GM12865 (cell line): ENCODE measurements at regions not wholly inside any gene's neighbourhood (a gene's known extent, or its start where the extent isn't known, plus 50 kb on each side); places are given as distances from the start of the nearest gene placed in this dataset.

ENCODE experiments used
- DNase-seq: peaks from one replicate; pipeline ENCODE4 v3.0.0; 2010; ENCODE audit warnings: low read depth
- H3K4me3 ChIP-seq: 2 replicates; pipeline ENCODE4 v1.5.1; 2011; ENCODE audit warnings: mild to moderate bottlenecking, low read depth, low read length, control low read depth
- TF ChIP-seq, protein P1 (sequence below): IDR thresholded peaks from 2 replicates; pipeline ENCODE4 v1.5.1; 2011; ENCODE audit warnings: low read length, control low read depth, low read depth, inconsistent platforms; ENCODE audit not compliant: insufficient read depth; ENCODE audit errors: missing control alignments

GRCh38 chr3:168267179-168267578 is 171.5 kb upstream of the GOLIM4 start:
- no peak for DNase-seq
- TF ChIP-seq, protein P1, sequence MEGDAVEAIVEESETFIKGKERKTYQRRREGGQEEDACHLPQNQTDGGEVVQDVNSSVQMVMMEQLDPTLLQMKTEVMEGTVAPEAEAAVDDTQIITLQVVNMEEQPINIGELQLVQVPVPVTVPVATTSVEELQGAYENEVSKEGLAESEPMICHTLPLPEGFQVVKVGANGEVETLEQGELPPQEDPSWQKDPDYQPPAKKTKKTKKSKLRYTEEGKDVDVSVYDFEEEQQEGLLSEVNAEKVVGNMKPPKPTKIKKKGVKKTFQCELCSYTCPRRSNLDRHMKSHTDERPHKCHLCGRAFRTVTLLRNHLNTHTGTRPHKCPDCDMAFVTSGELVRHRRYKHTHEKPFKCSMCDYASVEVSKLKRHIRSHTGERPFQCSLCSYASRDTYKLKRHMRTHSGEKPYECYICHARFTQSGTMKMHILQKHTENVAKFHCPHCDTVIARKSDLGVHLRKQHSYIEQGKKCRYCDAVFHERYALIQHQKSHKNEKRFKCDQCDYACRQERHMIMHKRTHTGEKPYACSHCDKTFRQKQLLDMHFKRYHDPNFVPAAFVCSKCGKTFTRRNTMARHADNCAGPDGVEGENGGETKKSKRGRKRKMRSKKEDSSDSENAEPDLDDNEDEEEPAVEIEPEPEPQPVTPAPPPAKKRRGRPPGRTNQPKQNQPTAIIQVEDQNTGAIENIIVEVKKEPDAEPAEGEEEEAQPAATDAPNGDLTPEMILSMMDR = no peak
- H3K4me3 ChIP-seq = no peak overlapping the region

DNA sequence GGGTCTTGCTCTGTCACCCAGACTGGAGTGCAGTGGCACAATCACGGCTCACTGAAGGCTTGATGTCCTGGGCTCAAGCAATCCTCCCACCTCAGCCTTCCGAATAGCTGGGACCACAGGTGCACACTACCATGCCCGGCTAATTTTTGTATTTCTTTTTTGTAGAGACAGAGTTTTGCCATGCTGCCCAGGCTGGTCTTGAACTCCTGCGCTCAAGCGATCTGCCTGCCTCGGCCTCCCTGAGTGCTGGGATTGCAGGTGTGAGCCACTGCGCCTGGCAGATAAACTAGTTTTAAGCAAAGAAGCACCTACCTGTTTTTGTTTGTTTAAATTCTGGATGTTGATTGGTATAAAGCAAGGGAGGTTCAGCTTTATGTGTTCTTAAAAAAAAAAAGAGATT is 170.6 kb upstream of the GOLIM4 start:
- DNase-seq = no peak
- TF ChIP-seq, protein P1 = no peak
- no peak overlapping the region for H3K4me3 ChIP-seq

DNA sequence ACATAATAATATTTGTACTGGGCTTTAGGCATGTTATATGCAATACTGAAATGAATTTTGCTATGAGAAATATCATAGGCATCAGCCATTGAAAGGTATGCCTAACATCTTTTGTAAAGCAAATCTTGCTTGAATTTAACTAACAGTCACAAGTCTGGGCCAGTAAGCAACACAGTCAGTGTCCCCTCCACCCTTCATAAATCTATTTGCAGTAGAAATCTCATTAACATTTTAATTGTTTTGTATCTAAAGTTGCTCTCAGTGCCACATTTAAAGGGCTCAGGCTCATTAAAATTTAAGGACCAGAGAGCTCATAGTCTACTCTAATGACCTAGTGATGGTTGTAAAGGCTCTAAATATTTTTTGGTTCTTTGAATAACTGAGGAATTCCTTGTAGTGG is 167.2 kb upstream of the GOLIM4 start:
- no peak overlapping the region for H3K4me3 ChIP-seq
- TF ChIP-seq, protein P1 = no peak
- DNase-seq = no peak

- no peak for DNase-seq
- TF ChIP-seq, protein P1 = no peak
- no peak overlapping the region for H3K4me3 ChIP-seq
Measured at GRCh38 chr3:168260859-168261258, 165.1 kb upstream of the GOLIM4 start.

DNA sequence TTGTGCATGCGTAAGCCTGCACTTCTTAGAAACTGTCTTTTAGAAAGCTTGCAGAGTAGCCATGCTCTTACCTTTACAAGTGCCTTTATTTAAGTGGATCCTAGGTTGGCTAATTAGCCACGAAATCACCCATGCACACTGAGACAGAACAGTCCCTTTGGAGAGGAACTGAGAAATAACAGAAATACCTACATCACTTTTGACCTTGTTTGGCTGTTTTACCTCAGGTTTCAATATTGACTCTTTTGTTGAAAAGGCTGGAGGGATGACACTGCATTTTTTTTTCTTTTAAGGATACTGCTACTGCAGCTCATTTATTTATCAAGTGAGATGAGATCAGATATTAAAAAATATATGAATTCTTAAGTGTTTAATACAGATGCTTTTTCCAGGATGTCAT is 155.6 kb upstream of the GOLIM4 start:
- DNase-seq = peak; percentile 81
- TF ChIP-seq, protein P1 = no peak
- H3K4me3 ChIP-seq = peak overlapping the region; percentile 77; the same call in 1 of the 2 replicates

GRCh38 chr3:168250415-168250861 is 154.7 kb upstream of the GOLIM4 start:
- H3K4me3 ChIP-seq = peak overlapping the region; percentile 77
- TF ChIP-seq, protein P1 = no peak
- peak; percentile 74 for DNase-seq
